ENCODE measurements at regions not wholly inside any gene's neighbourhood (a gene's known extent, or its start where the extent isn't known, plus 50 kb on each side); places are given as distances from the start of the nearest gene placed in this dataset.
A peak's percentile ranks its signal among the peaks of the same experiment; 100 is the strongest.
"Not testable (repeated sequence)": the region's sequence is repeated elsewhere in the genome, so short reads cannot be mapped to it uniquely, and the experiment has no call there.

DNA sequence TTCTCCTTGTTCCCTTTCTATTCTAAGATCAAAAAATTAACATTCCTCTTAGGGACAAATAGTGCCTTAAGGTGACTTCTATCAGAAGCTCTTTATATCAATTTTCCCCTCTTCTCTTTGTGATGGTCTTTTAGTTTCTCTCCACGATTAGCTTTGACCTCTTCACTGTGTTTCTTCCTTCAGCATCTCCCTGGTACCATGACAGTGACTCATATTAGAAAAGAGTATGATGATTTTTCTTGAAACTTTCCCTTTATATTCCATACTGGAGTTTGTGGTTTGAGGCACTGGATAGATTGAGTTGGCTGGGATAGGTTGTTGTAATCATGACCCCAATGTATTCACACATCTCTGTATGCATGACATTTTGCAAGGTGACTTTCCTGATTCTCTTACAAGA lies 335.6 kb upstream of the GLI3 start:
- peak overlapping the region in 1 of 4 donors; percentile 59 for H3K27ac ChIP-seq
- peaks cover 0 to 16% (median 0%) of the 10 kb centered on the region in 4 donors for H3K4me1 ChIP-seq
- TF ChIP-seq, protein P1, sequence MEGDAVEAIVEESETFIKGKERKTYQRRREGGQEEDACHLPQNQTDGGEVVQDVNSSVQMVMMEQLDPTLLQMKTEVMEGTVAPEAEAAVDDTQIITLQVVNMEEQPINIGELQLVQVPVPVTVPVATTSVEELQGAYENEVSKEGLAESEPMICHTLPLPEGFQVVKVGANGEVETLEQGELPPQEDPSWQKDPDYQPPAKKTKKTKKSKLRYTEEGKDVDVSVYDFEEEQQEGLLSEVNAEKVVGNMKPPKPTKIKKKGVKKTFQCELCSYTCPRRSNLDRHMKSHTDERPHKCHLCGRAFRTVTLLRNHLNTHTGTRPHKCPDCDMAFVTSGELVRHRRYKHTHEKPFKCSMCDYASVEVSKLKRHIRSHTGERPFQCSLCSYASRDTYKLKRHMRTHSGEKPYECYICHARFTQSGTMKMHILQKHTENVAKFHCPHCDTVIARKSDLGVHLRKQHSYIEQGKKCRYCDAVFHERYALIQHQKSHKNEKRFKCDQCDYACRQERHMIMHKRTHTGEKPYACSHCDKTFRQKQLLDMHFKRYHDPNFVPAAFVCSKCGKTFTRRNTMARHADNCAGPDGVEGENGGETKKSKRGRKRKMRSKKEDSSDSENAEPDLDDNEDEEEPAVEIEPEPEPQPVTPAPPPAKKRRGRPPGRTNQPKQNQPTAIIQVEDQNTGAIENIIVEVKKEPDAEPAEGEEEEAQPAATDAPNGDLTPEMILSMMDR (IDR thresholded peaks at IDR 0.05), result no peak
- no peak for TF ChIP-seq POLR2A (IDR thresholded peaks at IDR 0.05)
- no peak for DNase-seq
- no peaks in the 10 kb centered on the region for H3K27me3 ChIP-seq
- H3K9me3 ChIP-seq, result no peaks in the 10 kb centered on the region
- no peaks in the 10 kb centered on the region for H3K36me3 ChIP-seq
- H3K4me3 ChIP-seq, result no peak overlapping the region

DNA sequence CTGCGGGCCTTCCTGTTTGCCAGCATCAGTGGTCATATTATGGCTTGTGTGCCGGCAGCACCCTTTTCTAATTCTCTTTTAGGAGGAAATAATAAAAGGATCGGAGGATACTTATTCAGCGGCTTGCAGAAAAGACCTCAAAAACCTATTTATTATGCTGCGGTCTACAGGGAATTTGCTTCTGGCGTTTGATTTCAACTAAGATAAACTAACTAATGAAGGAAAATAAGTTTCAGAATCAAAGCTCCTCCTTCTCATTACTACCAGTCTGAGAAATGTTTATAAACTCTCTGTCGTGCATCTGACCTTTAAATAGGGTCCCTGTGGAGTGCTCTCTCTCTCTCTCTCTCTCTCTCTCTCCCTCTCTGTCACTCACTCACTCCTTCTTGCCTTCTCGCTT lies 335.0 kb upstream of the GLI3 start:
- no peak for TF ChIP-seq POLR2A (IDR thresholded peaks at IDR 0.05)
- TF ChIP-seq, protein P1 (IDR thresholded peaks at IDR 0.05), result no peak
- DNase-seq, result no peak
- peak overlapping the region in 1 of 4 donors; percentile 59 for H3K27ac ChIP-seq
- H3K27me3 ChIP-seq, result no peaks in the 10 kb centered on the region
- peaks cover 0 to 16% (median 0%) of the 10 kb centered on the region in 4 donors for H3K4me1 ChIP-seq
- no peaks in the 10 kb centered on the region for H3K9me3 ChIP-seq
- H3K36me3 ChIP-seq, result no peaks in the 10 kb centered on the region
- no peak overlapping the region for H3K4me3 ChIP-seq

DNA sequence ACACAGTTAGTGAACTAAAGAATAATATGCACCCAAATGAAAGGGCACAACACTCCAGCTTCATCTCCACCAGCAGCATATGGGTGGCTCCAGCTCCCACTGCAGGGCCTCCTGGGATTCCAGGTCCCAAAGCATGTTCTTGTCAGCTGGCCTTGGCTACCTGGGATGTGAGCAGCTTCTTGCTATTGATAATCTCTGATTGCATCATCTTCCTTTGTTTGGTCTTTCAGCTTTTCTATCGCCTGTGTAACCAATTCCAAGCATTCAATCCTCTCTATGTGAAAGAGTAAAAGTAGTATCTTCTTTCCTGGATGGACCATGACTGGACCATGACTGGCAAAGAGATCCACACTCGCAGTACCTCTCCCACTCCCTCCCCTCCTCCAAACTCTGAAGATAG lies 333.9 kb upstream of the GLI3 start:
- no peaks in the 10 kb centered on the region for H3K9me3 ChIP-seq
- no peak overlapping the region for H3K27ac ChIP-seq
- H3K27me3 ChIP-seq, result no peaks in the 10 kb centered on the region
- H3K4me1 ChIP-seq, result peaks cover 0 to 16% (median 0%) of the 10 kb centered on the region in 4 donors
- no peak overlapping the region for H3K4me3 ChIP-seq
- TF ChIP-seq, protein P1 (IDR thresholded peaks at IDR 0.05), result no peak
- TF ChIP-seq POLR2A (IDR thresholded peaks at IDR 0.05), result no peak
- no peaks in the 10 kb centered on the region for H3K36me3 ChIP-seq
- DNase-seq, result no peak

DNA sequence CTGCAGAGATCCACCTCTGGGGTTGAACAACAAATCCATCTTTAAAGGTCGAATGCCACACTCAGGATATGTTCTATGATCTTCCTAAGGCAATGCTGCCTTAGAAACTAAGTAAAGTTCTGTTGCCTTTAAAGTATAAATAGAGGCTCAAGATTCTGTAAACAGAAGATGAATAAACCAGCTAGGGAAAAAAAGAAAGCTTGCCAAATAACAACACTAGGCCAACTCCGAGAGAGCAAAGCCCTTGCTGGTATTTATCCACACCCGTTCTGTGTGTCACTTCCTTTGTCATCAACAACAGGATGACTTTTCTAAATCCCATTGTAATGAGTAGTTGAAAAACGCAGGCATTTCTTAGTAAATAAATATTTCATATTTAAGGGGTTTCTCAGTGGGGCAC lies 330.0 kb upstream of the GLI3 start:
- no peak for TF ChIP-seq POLR2A (IDR thresholded peaks at IDR 0.05)
- TF ChIP-seq, protein P1 (IDR thresholded peaks at IDR 0.05), result no peak
- DNase-seq, result no peak
- Histone ChIP-seq H3K4me3 (no peak overlapping the region), H3K4me1 (no peaks in the 10 kb centered on the region), H3K36me3 (no peaks in the 10 kb centered on the region), H3K27me3 (no peaks in the 10 kb centered on the region), H3K9me3 (no peaks in the 10 kb centered on the region), H3K27ac (peak overlapping the region in 1 of 4 donors; percentile 24)

DNA sequence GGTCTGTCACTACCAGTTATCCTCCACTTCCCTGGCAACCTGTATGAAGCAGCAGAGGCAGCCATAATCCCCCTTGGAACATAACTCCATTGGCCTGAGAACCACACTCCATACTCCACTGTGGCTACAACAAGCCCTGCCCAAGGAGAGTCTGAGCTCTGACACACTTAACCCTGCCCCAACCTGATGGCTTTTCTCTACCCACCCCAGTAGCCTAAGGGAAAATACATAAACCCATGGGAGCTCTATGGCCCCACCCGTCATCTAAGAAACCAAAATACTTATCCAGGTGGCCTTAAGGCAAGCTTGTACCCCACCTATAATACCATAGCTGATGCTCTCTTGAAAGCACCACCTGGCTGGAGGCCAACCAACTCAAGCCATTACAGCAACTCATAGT lies 324.8 kb upstream of the GLI3 start:
- Histone ChIP-seq H3K9me3 (no peaks in the 10 kb centered on the region), H3K27ac (no peak overlapping the region), H3K4me1 (no peaks in the 10 kb centered on the region), H3K27me3 (no peaks in the 10 kb centered on the region), H3K36me3 (no peaks in the 10 kb centered on the region), H3K4me3 (no peak overlapping the region)
- no peak for DNase-seq
- TF ChIP-seq, protein P1 (IDR thresholded peaks at IDR 0.05), result no peak
- TF ChIP-seq POLR2A (IDR thresholded peaks at IDR 0.05), result no peak

DNA sequence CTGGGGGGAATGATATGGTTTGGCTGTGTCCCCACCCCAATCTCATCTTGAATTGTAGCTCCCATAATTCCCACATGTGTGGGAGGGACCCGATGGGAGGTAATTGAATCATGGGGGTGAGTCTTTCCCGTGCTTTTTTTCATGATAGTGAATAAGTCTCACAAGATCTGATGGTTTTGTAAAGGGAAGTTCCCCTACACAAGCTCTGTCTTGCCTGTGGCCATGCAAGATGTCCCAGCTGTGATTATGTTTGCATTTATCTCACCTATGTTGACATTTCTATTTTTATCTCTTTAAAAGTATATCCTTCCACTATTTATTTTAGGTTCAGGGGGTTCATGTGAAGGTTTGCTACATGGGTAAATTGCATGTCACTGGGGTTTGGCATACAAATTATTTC lies 323.9 kb upstream of the GLI3 start:
- no peak overlapping the region for H3K4me3 ChIP-seq
- no peak for DNase-seq

DNA sequence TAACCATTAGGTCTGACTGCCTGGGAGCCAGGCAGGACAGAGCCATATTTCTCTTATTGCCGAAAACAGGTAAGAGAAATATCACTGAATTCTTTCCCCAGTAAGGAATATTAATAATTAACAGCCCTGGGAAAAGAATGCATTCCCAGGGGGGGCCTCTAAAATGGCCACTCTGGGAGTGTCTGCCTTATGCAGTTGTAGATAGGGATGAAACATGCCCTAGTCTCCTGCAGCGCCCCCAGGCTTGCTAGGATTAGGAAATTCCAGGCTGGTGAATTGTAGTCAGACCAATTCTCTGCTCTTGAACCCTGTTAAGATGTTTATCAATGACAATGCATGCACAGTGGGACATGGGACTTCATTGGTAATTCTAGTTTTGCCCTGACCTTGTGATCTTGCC lies 317.9 kb upstream of the GLI3 start:
- not testable (repeated sequence) for H3K4me3 ChIP-seq, H3K9me3 ChIP-seq, DNase-seq, H3K27ac ChIP-seq, H3K4me1 ChIP-seq, H3K36me3 ChIP-seq, H3K27me3 ChIP-seq

More for the DNA sequence above, 323.9 kb upstream of the GLI3 start:
- no peaks in the 10 kb centered on the region for H3K36me3 ChIP-seq
- no peaks in the 10 kb centered on the region for H3K4me1 ChIP-seq
- H3K27ac ChIP-seq, result no peak overlapping the region
- TF ChIP-seq, protein P1 (IDR thresholded peaks at IDR 0.05), result no peak
- no peak for TF ChIP-seq POLR2A (IDR thresholded peaks at IDR 0.05)
- H3K9me3 ChIP-seq, result no peaks in the 10 kb centered on the region
- no peaks in the 10 kb centered on the region for H3K27me3 ChIP-seq

All from Peyer's patch (tissue), 4 donors.